Activated B cell treated with CpG ODN at 0.5 μM for 24 hours (primary cell): ENCODE measurements at regions not wholly inside any gene's neighbourhood (a gene's known extent, or its start where the extent isn't known, plus 50 kb on each side); places are given as distances from the start of the nearest gene placed in this dataset.
A peak's percentile ranks its signal among the peaks of the same experiment; 100 is the strongest.

ENCODE experiments used
- ATAC-seq: fragments of 200-7000 bp; cut with Tn5 transposase; one replicate; pipeline ENCODE4 v1.10.0; 2021; ENCODE audit warnings: low read depth, mild to moderate bottlenecking, moderate library complexity
- CTCF ChIA-PET: fragments of 350-600 bp; sonication (Branson Sonifier 250); formaldehyde crosslinking; loops from one replicate; lab custom pipeline; 2021; ENCODE audit warnings: antibody characterized with exemption; lab: Charles Lee
- POLR2A ChIA-PET: fragments of 350-600 bp; sonication (Branson Sonifier 250); formaldehyde crosslinking; loops from one replicate; lab custom pipeline; 2021; ENCODE audit warnings: antibody characterized with exemption; lab: Charles Lee
- DNase-seq: peaks from one replicate; pipeline ENCODE4 v3.0.0; 2022
- H3K27ac Mint-ChIP-seq: one replicate; pipeline ENCODE4 v1.8.0; 2020; ENCODE audit warnings: mixed read lengths
- H3K27me3 Mint-ChIP-seq: one replicate; pipeline ENCODE4 v1.8.0; 2021; ENCODE audit warnings: mixed read lengths
- H3K36me3 Mint-ChIP-seq: one replicate; pipeline ENCODE4 v1.8.0; 2021; ENCODE audit warnings: low read depth, mixed read lengths
- H3K4me1 Mint-ChIP-seq: one replicate; pipeline ENCODE4 v1.8.0; 2021; ENCODE audit warnings: mixed read lengths
- H3K4me3 Mint-ChIP-seq: one replicate; pipeline ENCODE4 v1.8.0; 2020; ENCODE audit warnings: mild to moderate bottlenecking, mixed read lengths
- H3K9me3 Mint-ChIP-seq: one replicate; pipeline ENCODE4 v1.8.0; 2020; ENCODE audit warnings: mixed read lengths
- CTCF ChIP-seq: fragments of 200-600 bp; IDR thresholded peaks from one replicate; pipeline ENCODE4 v1.8.0; 2022; ENCODE audit warnings: antibody characterized with exemption, mild to moderate bottlenecking
- intact Hi-C: fragments of 100-400 bp; cut with micrococcal nuclease; formaldehyde crosslinking; loops from one replicate; pipeline ENCODE4 v1.15.1; 2024

DNA sequence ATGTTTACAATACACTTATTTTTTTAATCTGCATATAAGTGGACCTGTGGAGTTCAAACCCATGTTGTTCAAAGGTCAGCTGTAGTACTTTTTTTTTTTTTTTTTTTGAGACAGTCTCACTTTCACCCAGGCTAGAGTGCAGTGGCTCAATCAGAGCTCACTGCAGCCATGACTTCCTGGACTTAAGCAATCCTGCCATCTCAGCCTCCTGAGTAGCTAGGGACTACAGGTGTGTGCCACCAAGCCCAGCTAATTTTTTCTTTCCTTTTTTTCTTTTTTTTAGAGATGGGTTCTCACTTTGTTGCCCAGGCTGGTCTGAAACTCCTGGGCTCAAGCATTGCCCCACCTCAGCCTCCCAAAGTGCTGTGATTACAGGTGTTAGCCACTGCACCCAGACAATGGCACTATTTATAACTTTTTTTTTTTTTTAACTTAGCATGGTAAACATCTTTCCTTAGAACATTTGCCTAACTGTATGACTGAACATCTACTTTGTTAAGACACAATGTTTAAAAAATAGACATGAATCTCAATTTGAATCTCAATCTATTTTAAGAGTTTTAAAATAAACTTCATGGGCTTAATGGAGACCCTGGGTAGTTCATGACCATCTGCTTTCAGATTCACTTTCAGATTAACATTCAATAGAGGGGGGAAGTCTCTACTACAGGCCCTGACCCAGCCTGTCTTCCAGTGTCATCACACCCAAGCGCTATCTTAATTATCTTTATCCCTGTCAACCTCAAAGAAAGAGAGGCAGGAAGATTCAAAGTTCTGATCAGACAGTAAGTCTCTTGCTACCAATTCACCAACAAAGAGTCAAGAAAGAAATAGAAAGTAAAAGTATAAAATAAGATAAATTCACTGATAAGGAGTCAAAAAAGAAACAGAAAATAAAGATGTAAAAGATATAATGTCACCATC is 97.7 kb upstream of the DOCK9 start:
- H3K36me3 Mint-ChIP-seq: peaks cover 12% of the 10 kb centered on the region
- no peak for TF ChIP-seq CTCF
- no peaks in the 10 kb centered on the region for H3K27me3 Mint-ChIP-seq
- no peak overlapping the region for H3K27ac Mint-ChIP-seq
- intact Hi-C loops: no loop called here
- no peak overlapping the region for H3K4me3 Mint-ChIP-seq
- ATAC-seq (peak; percentile 40), DNase-seq (no peak)
- H3K9me3 Mint-ChIP-seq: peaks cover 8% of the 10 kb centered on the region
- CTCF ChIA-PET: no interaction called here
- POLR2A ChIA-PET: no interaction called here
- peaks cover 12% of the 10 kb centered on the region for H3K4me1 Mint-ChIP-seq

DNA sequence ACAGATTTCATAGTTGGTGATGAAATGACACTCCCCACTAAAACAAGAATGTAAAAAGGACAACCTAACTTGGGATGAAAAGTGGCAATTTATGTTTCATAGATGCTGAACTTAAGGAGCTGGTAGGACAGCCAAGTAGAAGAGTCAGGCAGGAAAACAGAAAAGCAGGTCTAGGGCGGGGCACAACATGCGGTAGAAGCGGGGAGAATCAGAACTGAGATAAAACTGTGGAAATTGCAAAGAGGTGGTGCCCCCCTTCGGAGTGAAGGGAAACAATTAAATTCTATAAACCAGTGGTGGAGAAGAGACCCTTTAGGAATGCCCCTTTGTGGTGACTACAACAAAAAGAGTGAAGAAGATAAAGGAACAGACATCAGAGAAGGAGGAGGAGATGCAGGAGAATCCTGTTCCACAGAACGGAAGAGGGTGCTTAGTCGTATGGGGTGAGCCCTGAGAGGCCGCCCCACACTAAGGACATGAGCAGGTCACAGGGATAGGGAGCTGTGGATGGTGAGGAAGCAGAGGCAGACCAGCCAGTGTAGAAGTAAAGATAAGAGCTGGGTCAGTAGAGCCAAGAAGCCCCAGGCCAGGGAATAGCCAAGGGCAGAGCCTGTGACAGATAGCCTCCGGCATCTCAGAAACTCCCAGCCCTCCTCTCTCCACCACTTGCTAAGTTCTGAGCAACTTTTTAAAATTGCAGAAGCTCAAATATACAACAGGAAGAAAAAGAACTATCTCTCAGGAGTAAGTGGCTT is 100.3 kb upstream of the DOCK9 start:
- ChIA-PET CTCF (no interaction called here), POLR2A (no interaction called here)
- intact Hi-C loops: no loop called here
- DNase-seq (no peak), ATAC-seq (no peak)
- H3K9me3 Mint-ChIP-seq: peaks cover 8% of the 10 kb centered on the region
- H3K27me3 Mint-ChIP-seq: no peaks in the 10 kb centered on the region
- no peak overlapping the region for H3K4me3 Mint-ChIP-seq
- no peak overlapping the region for H3K27ac Mint-ChIP-seq
- TF ChIP-seq CTCF: no peak
- H3K36me3 Mint-ChIP-seq: peaks cover 12% of the 10 kb centered on the region
- H3K4me1 Mint-ChIP-seq: peaks cover 12% of the 10 kb centered on the region

GRCh38 chr13:99080131-99080530 is 102.3 kb upstream of the DOCK9 start:
- Mint-ChIP-seq H3K4me3 (no peak overlapping the region), H3K36me3 (peaks cover 4% of the 10 kb centered on the region), H3K27ac (no peak overlapping the region), H3K9me3 (no peaks in the 10 kb centered on the region), H3K27me3 (no peaks in the 10 kb centered on the region), H3K4me1 (peaks cover 27% of the 10 kb centered on the region)
- ATAC-seq (no peak), DNase-seq (no peak)
- ChIA-PET POLR2A (no interaction called here), CTCF (no interaction called here)
- no peak for TF ChIP-seq CTCF
- intact Hi-C loops: loop anchor here (10.0 kb wide), 4 partner anchors 505 to 1855 kb away; partner anchors contain the start of genes GGACT, MBNL2 and STK24

DNA sequence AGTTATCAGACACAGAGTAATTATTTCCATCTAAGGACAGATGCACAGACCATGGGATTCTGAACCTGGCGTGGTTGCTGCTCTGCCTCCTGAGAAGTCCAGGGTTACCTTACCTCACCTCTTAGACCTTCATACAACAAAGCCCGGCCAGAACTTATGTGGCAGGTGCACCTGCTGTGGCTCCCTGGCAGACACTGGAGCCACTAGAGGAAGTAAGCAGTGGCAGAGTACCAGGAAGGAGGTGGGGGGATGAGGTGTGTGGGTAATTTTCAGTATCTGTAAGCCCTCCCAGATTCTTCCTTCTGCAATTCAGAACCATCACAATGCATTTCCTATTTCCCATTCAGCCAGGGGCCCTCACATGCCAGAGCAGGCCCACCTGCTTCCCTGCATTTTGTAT is 106.1 kb upstream of the DOCK9 start:
- no peak overlapping the region for H3K27ac Mint-ChIP-seq
- no peak for ATAC-seq
- POLR2A ChIA-PET: no interaction called here
- no peak for TF ChIP-seq CTCF
- no peak overlapping the region for H3K4me3 Mint-ChIP-seq
- H3K36me3 Mint-ChIP-seq: peaks cover 8% of the 10 kb centered on the region
- CTCF ChIA-PET: interaction anchor here (0.6 kb wide), 1 partner anchor 172 kb away, joined by 3 read pairs; no protein-coding TSS in a partner anchor
- intact Hi-C loops: loop anchor here (10.0 kb wide), 4 partner anchors 509 to 1859 kb away; partner anchors contain the start of genes GGACT, MBNL2 and STK24
- no peak for DNase-seq
- H3K27me3 Mint-ChIP-seq: no peaks in the 10 kb centered on the region
- H3K4me1 Mint-ChIP-seq: peaks cover 32% of the 10 kb centered on the region
- no peaks in the 10 kb centered on the region for H3K9me3 Mint-ChIP-seq
